Activated B cell treated with CpG ODN at 0.5 μM for 24 hours (primary cell): ENCODE measurements at regions not wholly inside any gene's neighbourhood (a gene's known extent, or its start where the extent isn't known, plus 50 kb on each side); places are given as distances from the start of the nearest gene placed in this dataset.

Experiments used
- ATAC-seq: fragments of 200-7000 bp; cut with Tn5 transposase; one replicate; pipeline ENCODE4 v1.10.0; 2021; ENCODE audit warnings: low read depth, mild to moderate bottlenecking, moderate library complexity
- CTCF ChIA-PET: fragments of 350-600 bp; sonication (Branson Sonifier 250); formaldehyde crosslinking; loops from one replicate; lab custom pipeline; 2021; ENCODE audit warnings: antibody characterized with exemption; lab: Charles Lee
- POLR2A ChIA-PET: fragments of 350-600 bp; sonication (Branson Sonifier 250); formaldehyde crosslinking; loops from one replicate; lab custom pipeline; 2021; ENCODE audit warnings: antibody characterized with exemption; lab: Charles Lee
- DNase-seq: peaks from one replicate; pipeline ENCODE4 v3.0.0; 2022
- H3K27ac Mint-ChIP-seq: one replicate; pipeline ENCODE4 v1.8.0; 2020; ENCODE audit warnings: mixed read lengths
- H3K27me3 Mint-ChIP-seq: one replicate; pipeline ENCODE4 v1.8.0; 2021; ENCODE audit warnings: mixed read lengths
- H3K36me3 Mint-ChIP-seq: one replicate; pipeline ENCODE4 v1.8.0; 2021; ENCODE audit warnings: low read depth, mixed read lengths
- H3K4me1 Mint-ChIP-seq: one replicate; pipeline ENCODE4 v1.8.0; 2021; ENCODE audit warnings: mixed read lengths
- H3K4me3 Mint-ChIP-seq: one replicate; pipeline ENCODE4 v1.8.0; 2020; ENCODE audit warnings: mild to moderate bottlenecking, mixed read lengths
- H3K9me3 Mint-ChIP-seq: one replicate; pipeline ENCODE4 v1.8.0; 2020; ENCODE audit warnings: mixed read lengths
- CTCF ChIP-seq: fragments of 200-600 bp; IDR thresholded peaks from one replicate; pipeline ENCODE4 v1.8.0; 2022; ENCODE audit warnings: antibody characterized with exemption, mild to moderate bottlenecking
- intact Hi-C: fragments of 100-400 bp; cut with micrococcal nuclease; formaldehyde crosslinking; loops from one replicate; pipeline ENCODE4 v1.15.1; 2024

GRCh38 chr2:82282111-82282882, 1977.7 kb upstream of the LRRTM1 start:
- H3K36me3 Mint-ChIP-seq, result no peaks in the 10 kb centered on the region
- ATAC-seq, result no peak
- no peaks in the 10 kb centered on the region for H3K27me3 Mint-ChIP-seq
- H3K9me3 Mint-ChIP-seq, result peaks cover 6% of the 10 kb centered on the region
- ChIA-PET CTCF (no interaction called here), POLR2A (no interaction called here)
- no peak for DNase-seq
- no peak for TF ChIP-seq CTCF
- intact Hi-C loops, result no loop called here
- no peaks in the 10 kb centered on the region for H3K4me1 Mint-ChIP-seq
- H3K27ac Mint-ChIP-seq, result no peak overlapping the region
- no peak overlapping the region for H3K4me3 Mint-ChIP-seq

GRCh38 chr2:82279367-82279766, 1974.8 kb upstream of the LRRTM1 start:
- Mint-ChIP-seq H3K36me3 (no peaks in the 10 kb centered on the region), H3K27me3 (no peaks in the 10 kb centered on the region), H3K4me3 (no peak overlapping the region), H3K9me3 (peaks cover 9% of the 10 kb centered on the region), H3K4me1 (no peaks in the 10 kb centered on the region), H3K27ac (no peak overlapping the region)
- DNase-seq, result no peak
- no peak for TF ChIP-seq CTCF
- intact Hi-C loops, result no loop called here
- ChIA-PET CTCF (no interaction called here), POLR2A (no interaction called here)
- no peak for ATAC-seq

- ATAC-seq, result no peak
- intact Hi-C loops, result no loop called here
- no peaks in the 10 kb centered on the region for H3K4me1 Mint-ChIP-seq
- TF ChIP-seq CTCF, result no peak
- H3K4me3 Mint-ChIP-seq, result no peak overlapping the region
- H3K27ac Mint-ChIP-seq, result no peak overlapping the region
- ChIA-PET CTCF (no interaction called here), POLR2A (no interaction called here)
- H3K27me3 Mint-ChIP-seq, result no peaks in the 10 kb centered on the region
- H3K9me3 Mint-ChIP-seq, result peaks cover 12% of the 10 kb centered on the region
- H3K36me3 Mint-ChIP-seq, result no peaks in the 10 kb centered on the region
- no peak for DNase-seq
These were observed 1973.9 kb upstream of the LRRTM1 start for GRCh38 chr2:82278416-82278815.

- no peak for ATAC-seq
- no peaks in the 10 kb centered on the region for H3K36me3 Mint-ChIP-seq
- intact Hi-C loops, result no loop called here
- no peaks in the 10 kb centered on the region for H3K4me1 Mint-ChIP-seq
- peaks cover 9% of the 10 kb centered on the region for H3K9me3 Mint-ChIP-seq
- ChIA-PET POLR2A (no interaction called here), CTCF (no interaction called here)
- H3K4me3 Mint-ChIP-seq, result no peak overlapping the region
- no peaks in the 10 kb centered on the region for H3K27me3 Mint-ChIP-seq
- no peak overlapping the region for H3K27ac Mint-ChIP-seq
- TF ChIP-seq CTCF, result no peak
- DNase-seq, result no peak
These were observed 1971.0 kb upstream of the LRRTM1 start for GRCh38 chr2:82275599-82275998.

GRCh38 chr2:82268446-82268845, 1963.9 kb upstream of the LRRTM1 start:
- Mint-ChIP-seq H3K36me3 (no peaks in the 10 kb centered on the region), H3K4me3 (no peak overlapping the region), H3K27ac (no peak overlapping the region), H3K4me1 (no peaks in the 10 kb centered on the region), H3K27me3 (no peaks in the 10 kb centered on the region), H3K9me3 (no peaks in the 10 kb centered on the region)
- POLR2A ChIA-PET, result no interaction called here
- intact Hi-C loops, result no loop called here
- no peak for TF ChIP-seq CTCF
- CTCF ChIA-PET, result no interaction called here
- DNase-seq (no peak), ATAC-seq (no peak)
